ENCODE measurements at regions not wholly inside any gene's neighbourhood (a gene's known extent, or its start where the extent isn't known, plus 50 kb on each side); places are given as distances from the start of the nearest gene placed in this dataset.

GRCh38 chr12:92465786-92466295 lies 236.9 kb upstream of the PLEKHG7 start:
- no peak for DNase-seq (ENCODE audit: low read depth)

GRCh38 chr12:92464911-92465310 lies 237.9 kb upstream of the PLEKHG7 start:
- no peak for DNase-seq (ENCODE audit: low read depth)

- DNase-seq (ENCODE audit: low read depth): no peak
Observed at GRCh38 chr12:92463171-92463570, 239.6 kb upstream of the PLEKHG7 start.

- DNase-seq (ENCODE audit: low read depth): no peak
Observed at GRCh38 chr12:92462527-92462926, 240.3 kb upstream of the PLEKHG7 start.

- no peak for DNase-seq (ENCODE audit: low read depth)
Observed at GRCh38 chr12:92462049-92462448, 240.7 kb upstream of the PLEKHG7 start.

GRCh38 chr12:92459850-92460249 lies 242.9 kb upstream of the PLEKHG7 start:
- no peak for DNase-seq (ENCODE audit: low read depth)

GRCh38 chr12:92458996-92459395 lies 243.8 kb upstream of the PLEKHG7 start:
- no peak for DNase-seq (ENCODE audit: low read depth)

GRCh38 chr12:92457458-92458180 lies 245.2 kb upstream of the PLEKHG7 start:
- DNase-seq (ENCODE audit: low read depth): no peak

- DNase-seq (ENCODE audit: low read depth): no peak
Observed at GRCh38 chr12:92452763-92453162, 250.0 kb upstream of the PLEKHG7 start.

GRCh38 chr12:92446083-92446460 lies 256.7 kb upstream of the PLEKHG7 start:
- no peak for DNase-seq (ENCODE audit: low read depth)

GRCh38 chr12:92445253-92446082 lies 257.3 kb upstream of the PLEKHG7 start:
- DNase-seq (ENCODE audit: low read depth): no peak

GRCh38 chr12:92444763-92445162 lies 258.0 kb upstream of the PLEKHG7 start:
- DNase-seq (ENCODE audit: low read depth): no peak

GRCh38 chr12:92442782-92443181 lies 260.0 kb upstream of the PLEKHG7 start:
- no peak for DNase-seq (ENCODE audit: low read depth)

- no peak for DNase-seq (ENCODE audit: low read depth)
Observed at GRCh38 chr12:92440072-92440471, 262.7 kb upstream of the PLEKHG7 start.

GRCh38 chr12:92439420-92439805 lies 263.4 kb upstream of the PLEKHG7 start:
- peak; percentile 58 for DNase-seq (ENCODE audit: low read depth)

- peak; percentile 3 for DNase-seq (ENCODE audit: low read depth)
Observed at GRCh38 chr12:92438641-92439419, 264.0 kb upstream of the PLEKHG7 start.

- DNase-seq (ENCODE audit: low read depth): no peak
Observed at GRCh38 chr12:92437452-92437851, 265.3 kb upstream of the PLEKHG7 start.

GRCh38 chr12:92436856-92437255 lies 265.9 kb upstream of the PLEKHG7 start:
- no peak for DNase-seq (ENCODE audit: low read depth)

GRCh38 chr12:92434607-92435025 lies 268.2 kb upstream of the PLEKHG7 start:
- no peak for DNase-seq (ENCODE audit: low read depth)

GRCh38 chr12:92432724-92433441 lies 269.9 kb upstream of the PLEKHG7 start:
- DNase-seq (ENCODE audit: low read depth): no peak

GRCh38 chr12:92431146-92431545 lies 271.6 kb upstream of the PLEKHG7 start:
- DNase-seq (ENCODE audit: low read depth): no peak

- DNase-seq (ENCODE audit: low read depth): no peak
Observed at GRCh38 chr12:92426332-92426731, 276.5 kb upstream of the PLEKHG7 start.

Data from HS-5 (cell line).